Stimulated activated naive CD8-positive, alpha-beta T cell treated with anti-CD3 and anti-CD28 coated beads, Interleukin-15, Interleukin-2, amounts not matched to agents 100 ng/mL and 50 ng/mL, for 24 hours (primary cell): ENCODE measurements at regions not wholly inside any gene's neighbourhood (a gene's known extent, or its start where the extent isn't known, plus 50 kb on each side); places are given as distances from the start of the nearest gene placed in this dataset.
"Not testable (repeated sequence)": the region's sequence is repeated elsewhere in the genome, so short reads cannot be mapped to it uniquely, and the experiment has no call there.

Experiments used
- H3K27ac Mint-ChIP-seq: one replicate; pipeline ENCODE4 v1.8.0; 2021; ENCODE audit warnings: mild to moderate bottlenecking, mixed read lengths
- H3K27me3 Mint-ChIP-seq: one replicate; pipeline ENCODE4 v1.8.0; 2021; ENCODE audit warnings: mixed read lengths
- H3K36me3 Mint-ChIP-seq: one replicate; pipeline ENCODE4 v1.8.0; 2021; ENCODE audit warnings: low read depth, mixed read lengths
- H3K4me1 Mint-ChIP-seq: one replicate; pipeline ENCODE4 v1.8.0; 2021; ENCODE audit warnings: low read depth, mixed read lengths
- H3K4me3 Mint-ChIP-seq: one replicate; pipeline ENCODE4 v1.8.0; 2021; ENCODE audit warnings: mild to moderate bottlenecking, mixed read lengths
- H3K9me3 Mint-ChIP-seq: one replicate; pipeline ENCODE4 v1.8.0; 2021; ENCODE audit warnings: mixed read lengths

- Mint-ChIP-seq H3K36me3 (no peaks in the 10 kb centered on the region), H3K4me1 (no peaks in the 10 kb centered on the region), H3K9me3 (no peaks in the 10 kb centered on the region), H3K27me3 (peaks cover 4% of the 10 kb centered on the region), H3K27ac (no peak overlapping the region), H3K4me3 (no peak overlapping the region)
These were observed 127.7 kb upstream of the EDNRB start for GRCh38 chr13:78046331-78046730.

DNA sequence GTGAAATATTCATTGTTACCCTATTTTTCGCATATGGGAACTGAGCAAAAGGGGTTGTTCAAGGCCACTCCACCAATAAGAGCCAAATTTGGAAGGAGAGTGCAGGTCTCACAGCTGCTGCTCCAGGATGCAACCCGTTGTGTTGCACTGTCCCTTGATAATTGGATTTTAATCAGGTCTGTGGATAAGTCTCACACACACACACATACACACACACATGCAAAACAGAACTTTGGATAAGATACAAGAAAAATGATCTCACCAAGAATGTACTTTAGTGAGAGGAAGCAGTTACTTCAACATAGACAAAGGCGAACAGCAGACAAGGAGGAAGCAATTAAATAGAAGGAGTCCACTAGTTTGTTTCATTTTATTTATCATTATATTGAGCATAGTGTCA is 127.3 kb upstream of the EDNRB start:
- Mint-ChIP-seq H3K27ac (no peak overlapping the region), H3K4me3 (no peak overlapping the region), H3K36me3 (no peaks in the 10 kb centered on the region), H3K4me1 (no peaks in the 10 kb centered on the region), H3K27me3 (peaks cover 4% of the 10 kb centered on the region), H3K9me3 (no peaks in the 10 kb centered on the region)

GRCh38 chr13:78041366-78041765 is 122.7 kb upstream of the EDNRB start:
- H3K4me1 Mint-ChIP-seq, H3K4me3 Mint-ChIP-seq, H3K36me3 Mint-ChIP-seq, H3K27ac Mint-ChIP-seq, H3K9me3 Mint-ChIP-seq, H3K27me3 Mint-ChIP-seq: not testable (repeated sequence)

DNA sequence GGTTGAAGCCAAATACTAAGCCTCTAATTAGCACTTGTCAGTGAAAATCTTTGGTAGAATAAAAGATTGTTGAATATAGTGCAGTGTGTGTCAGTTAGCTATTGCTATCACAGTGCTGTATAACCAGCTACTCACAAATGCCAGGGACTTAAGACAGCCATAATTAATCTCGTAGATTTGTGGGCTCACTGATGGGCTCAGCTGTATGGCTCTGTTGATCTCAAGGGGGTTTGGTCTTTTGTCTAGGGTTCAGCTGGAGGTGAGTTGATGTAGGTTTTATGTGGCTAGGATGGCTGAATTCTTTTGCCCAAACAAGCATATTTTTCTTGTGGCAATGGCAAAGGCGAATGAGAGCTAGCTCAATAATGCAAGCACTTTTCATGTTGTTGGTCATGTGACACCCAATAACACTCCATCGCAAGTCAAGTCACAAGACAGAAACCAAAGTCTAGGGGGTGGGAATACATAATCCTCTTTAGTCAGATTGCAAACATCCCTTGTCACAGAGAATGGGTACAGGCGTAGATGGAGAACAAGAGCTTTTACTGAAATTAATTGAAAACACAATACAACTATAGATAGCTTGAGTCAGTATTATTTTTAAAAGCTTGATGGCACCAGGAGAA is 121.7 kb upstream of the EDNRB start:
- Mint-ChIP-seq H3K36me3 (no peaks in the 10 kb centered on the region), H3K4me1 (no peaks in the 10 kb centered on the region), H3K4me3 (no peak overlapping the region), H3K27me3 (peaks cover 10% of the 10 kb centered on the region), H3K27ac (no peak overlapping the region), H3K9me3 (no peaks in the 10 kb centered on the region)

GRCh38 chr13:78036841-78037240 is 118.2 kb upstream of the EDNRB start:
- H3K4me1 Mint-ChIP-seq = no peaks in the 10 kb centered on the region
- H3K4me3 Mint-ChIP-seq = no peak overlapping the region
- H3K36me3 Mint-ChIP-seq = no peaks in the 10 kb centered on the region
- H3K27ac Mint-ChIP-seq = no peak overlapping the region
- H3K9me3 Mint-ChIP-seq = no peaks in the 10 kb centered on the region
- H3K27me3 Mint-ChIP-seq = peaks cover 7% of the 10 kb centered on the region

- no peaks in the 10 kb centered on the region for H3K9me3 Mint-ChIP-seq
- H3K4me3 Mint-ChIP-seq = no peak overlapping the region
- peaks cover 9% of the 10 kb centered on the region for H3K27me3 Mint-ChIP-seq
- no peaks in the 10 kb centered on the region for H3K4me1 Mint-ChIP-seq
- no peaks in the 10 kb centered on the region for H3K36me3 Mint-ChIP-seq
- no peak overlapping the region for H3K27ac Mint-ChIP-seq
These were observed 116.9 kb upstream of the EDNRB start for GRCh38 chr13:78035500-78035899.

GRCh38 chr13:78033509-78033908 is 114.9 kb upstream of the EDNRB start:
- Mint-ChIP-seq H3K27me3 (peaks cover 12% of the 10 kb centered on the region), H3K4me1 (no peaks in the 10 kb centered on the region), H3K27ac (no peak overlapping the region), H3K4me3 (no peak overlapping the region), H3K9me3 (no peaks in the 10 kb centered on the region), H3K36me3 (no peaks in the 10 kb centered on the region)

- Mint-ChIP-seq H3K27ac (no peak overlapping the region), H3K4me1 (no peaks in the 10 kb centered on the region), H3K9me3 (no peaks in the 10 kb centered on the region), H3K36me3 (no peaks in the 10 kb centered on the region), H3K27me3 (peaks cover 12% of the 10 kb centered on the region), H3K4me3 (no peak overlapping the region)
These were observed 113.5 kb upstream of the EDNRB start for GRCh38 chr13:78032132-78032531.

- H3K4me1 Mint-ChIP-seq = no peaks in the 10 kb centered on the region
These were observed 111.8 kb upstream of the EDNRB start for GRCh38 chr13:78030341-78030896.

DNA sequence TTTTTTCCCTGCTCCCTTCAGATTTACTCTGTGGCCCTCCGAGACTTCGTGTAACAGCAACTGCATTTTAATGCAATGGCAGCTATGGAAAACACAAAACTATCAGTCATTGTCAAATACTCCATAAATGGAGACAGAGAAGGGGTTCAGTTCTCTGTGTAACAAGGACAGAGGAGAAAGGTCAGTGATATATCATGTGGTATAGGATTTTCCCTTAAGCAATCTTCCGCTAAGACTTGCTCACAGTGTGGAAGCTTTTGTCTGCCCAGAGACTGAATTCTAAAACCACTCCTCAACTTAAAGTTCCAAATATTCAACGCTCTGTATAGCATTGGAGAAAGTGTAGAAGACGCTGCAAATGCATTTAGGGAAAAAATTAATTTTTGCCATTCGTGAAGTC is 111.3 kb upstream of the EDNRB start:
- Mint-ChIP-seq H3K4me1 (no peaks in the 10 kb centered on the region), H3K36me3 (no peaks in the 10 kb centered on the region), H3K9me3 (no peaks in the 10 kb centered on the region), H3K4me3 (no peak overlapping the region), H3K27ac (no peak overlapping the region), H3K27me3 (peaks cover 5% of the 10 kb centered on the region)

More at GRCh38 chr13:78030341-78030896, 111.8 kb upstream of the EDNRB start:
- H3K36me3 Mint-ChIP-seq = no peaks in the 10 kb centered on the region
- H3K4me3 Mint-ChIP-seq = no peak overlapping the region
- no peak overlapping the region for H3K27ac Mint-ChIP-seq
- no peaks in the 10 kb centered on the region for H3K9me3 Mint-ChIP-seq
- peaks cover 7% of the 10 kb centered on the region for H3K27me3 Mint-ChIP-seq

DNA sequence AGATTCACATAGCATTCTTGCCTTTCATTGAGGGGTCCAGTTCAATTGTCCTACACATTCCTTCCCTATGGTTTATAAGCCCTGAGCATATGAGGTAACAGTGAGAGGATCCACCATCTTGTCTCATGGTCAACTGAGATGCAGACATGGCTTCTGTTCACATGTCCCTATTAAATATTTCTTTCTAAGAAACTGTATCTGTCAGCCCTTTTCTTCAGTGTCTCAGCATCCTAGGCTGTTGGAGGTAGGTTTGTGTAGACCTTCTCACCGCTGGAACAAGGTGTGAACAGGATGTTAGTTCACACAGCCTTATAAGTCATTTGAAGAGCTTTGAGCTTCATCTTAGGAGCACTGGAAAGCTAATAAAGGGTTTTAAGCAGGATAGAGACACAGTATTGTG is 110.3 kb upstream of the EDNRB start:
- Mint-ChIP-seq H3K4me1 (no peaks in the 10 kb centered on the region), H3K27me3 (peaks cover 5% of the 10 kb centered on the region), H3K9me3 (no peaks in the 10 kb centered on the region), H3K4me3 (no peak overlapping the region), H3K36me3 (no peaks in the 10 kb centered on the region), H3K27ac (no peak overlapping the region)

DNA sequence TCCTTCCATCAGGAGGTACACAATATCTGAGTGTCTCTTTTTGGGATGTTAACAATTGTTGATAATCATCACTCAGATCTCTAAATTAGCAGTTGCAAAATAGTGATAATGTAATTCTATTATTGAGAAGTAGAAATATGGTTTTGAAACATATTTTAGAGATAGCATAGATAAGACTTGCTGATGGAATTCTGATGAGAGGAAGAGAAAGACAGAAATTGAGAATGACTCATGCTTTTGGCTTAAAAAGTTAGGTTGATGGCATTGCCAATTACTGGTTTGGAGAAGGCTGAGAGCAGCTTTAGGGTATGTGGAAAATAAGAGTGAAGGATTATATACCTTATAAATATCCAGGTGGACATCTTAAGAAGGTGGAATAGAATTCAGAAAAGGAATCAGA is 106.4 kb upstream of the EDNRB start:
- H3K4me3 Mint-ChIP-seq = no peak overlapping the region
- H3K36me3 Mint-ChIP-seq = no peaks in the 10 kb centered on the region
- H3K27ac Mint-ChIP-seq = no peak overlapping the region
- H3K9me3 Mint-ChIP-seq = peaks cover 8% of the 10 kb centered on the region
- peaks cover 20% of the 10 kb centered on the region for H3K4me1 Mint-ChIP-seq
- H3K27me3 Mint-ChIP-seq = no peaks in the 10 kb centered on the region

DNA sequence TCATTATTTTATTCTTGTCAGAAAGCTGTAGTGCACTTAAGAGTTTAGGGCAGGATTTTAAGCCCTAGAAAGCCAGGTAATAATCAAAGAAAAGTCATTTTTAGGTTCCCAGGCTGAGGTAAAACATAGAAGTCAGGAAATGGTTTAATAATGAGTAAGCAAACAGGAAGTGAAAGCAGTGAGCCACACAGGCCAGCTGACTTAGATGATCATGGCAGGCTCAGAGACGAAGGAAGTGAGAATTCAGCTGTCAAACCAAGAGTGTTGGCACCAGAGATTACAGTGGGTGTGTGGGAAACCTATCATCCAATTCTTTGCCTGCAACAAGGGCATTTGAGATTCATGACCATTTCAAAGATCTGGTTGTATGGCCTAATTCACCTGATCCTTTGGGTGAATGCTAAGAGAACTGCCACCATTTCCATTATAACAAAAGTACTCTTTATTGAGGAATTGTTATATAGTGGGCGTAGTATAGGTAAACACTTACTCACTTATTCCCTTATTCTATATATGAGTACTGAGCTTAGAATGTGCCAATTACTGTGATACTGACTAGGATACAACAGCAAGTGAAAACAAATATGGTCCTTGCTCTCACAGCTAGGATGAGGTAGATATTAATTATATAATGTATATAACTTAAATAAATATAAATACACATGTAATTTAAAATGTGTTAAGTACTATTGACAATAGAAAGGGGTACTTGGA is 103.7 kb upstream of the EDNRB start:
- Mint-ChIP-seq H3K27ac (peak overlapping the region; percentile 71), H3K4me3 (no peak overlapping the region), H3K27me3 (peaks cover 8% of the 10 kb centered on the region), H3K4me1 (peaks cover 20% of the 10 kb centered on the region), H3K9me3 (peaks cover 8% of the 10 kb centered on the region), H3K36me3 (no peaks in the 10 kb centered on the region)

DNA sequence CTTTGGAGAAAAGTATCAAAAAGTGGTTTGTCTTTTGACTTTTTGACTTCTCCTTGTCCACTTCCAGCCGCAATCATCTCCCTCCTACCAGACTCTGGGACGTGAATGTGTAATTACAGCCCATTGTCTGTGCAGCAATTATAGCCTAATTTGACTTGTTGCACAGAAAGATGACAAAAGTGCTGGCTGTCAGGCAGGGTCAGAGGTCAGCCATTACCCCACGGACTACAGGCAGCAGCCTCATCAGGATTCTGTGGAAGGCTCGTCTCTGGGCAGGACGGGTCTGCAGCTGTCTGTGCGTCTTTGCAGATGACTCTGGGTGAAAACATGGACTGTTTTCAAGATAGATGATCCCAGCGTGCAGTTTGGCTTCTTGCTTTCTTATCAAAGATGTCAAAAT is 102.2 kb upstream of the EDNRB start:
- H3K36me3 Mint-ChIP-seq = no peaks in the 10 kb centered on the region
- peaks cover 8% of the 10 kb centered on the region for H3K9me3 Mint-ChIP-seq
- H3K4me3 Mint-ChIP-seq = no peak overlapping the region
- peaks cover 8% of the 10 kb centered on the region for H3K27me3 Mint-ChIP-seq
- H3K4me1 Mint-ChIP-seq = peaks cover 20% of the 10 kb centered on the region
- H3K27ac Mint-ChIP-seq = no peak overlapping the region

DNA sequence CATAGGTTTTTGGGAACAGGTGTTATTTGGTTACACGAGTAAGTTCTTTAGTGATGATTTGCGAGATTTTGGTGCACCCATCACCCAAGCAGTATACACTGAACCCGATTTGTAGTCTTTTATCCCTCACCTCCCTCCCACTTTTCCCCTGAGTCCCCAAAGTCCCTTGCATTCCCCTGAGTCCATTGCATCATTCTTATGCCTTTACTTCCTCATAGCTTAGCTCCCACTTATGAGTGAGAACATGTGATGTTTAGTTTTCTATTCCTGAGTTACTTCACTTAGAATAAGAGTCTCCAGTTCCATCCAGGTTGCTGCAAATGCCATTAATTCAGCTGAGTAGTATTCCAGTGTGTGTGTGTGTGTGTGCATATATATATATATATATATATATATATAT is 97.2 kb upstream of the EDNRB start:
- Mint-ChIP-seq H3K9me3 (no peaks in the 10 kb centered on the region), H3K4me3 (no peak overlapping the region), H3K27me3 (peaks cover 8% of the 10 kb centered on the region), H3K4me1 (no peaks in the 10 kb centered on the region), H3K27ac (no peak overlapping the region), H3K36me3 (no peaks in the 10 kb centered on the region)

GRCh38 chr13:78012046-78012445 is 93.4 kb upstream of the EDNRB start:
- H3K4me3 Mint-ChIP-seq = no peak overlapping the region
- H3K36me3 Mint-ChIP-seq = no peaks in the 10 kb centered on the region
- H3K27me3 Mint-ChIP-seq = peaks cover 3% of the 10 kb centered on the region
- no peaks in the 10 kb centered on the region for H3K9me3 Mint-ChIP-seq
- no peaks in the 10 kb centered on the region for H3K4me1 Mint-ChIP-seq
- H3K27ac Mint-ChIP-seq = no peak overlapping the region
